ENCODE measurements at regions not wholly inside any gene's neighbourhood (a gene's known extent, or its start where the extent isn't known, plus 50 kb on each side); places are given as distances from the start of the nearest gene placed in this dataset.

GRCh38 chr13:21831654-21832324, 160.9 kb downstream of the FGF9 start (continued):
- TF ChIP-seq RBM15 (IDR thresholded peaks at IDR 0.05; ENCODE audit: insufficient read depth, low read length) (no peak), NFYB (IDR thresholded peaks at IDR 0.05; ENCODE audit: extremely low read depth, insufficient read length) (no peak), JUND (IDR thresholded peaks at IDR 0.05; ENCODE audit: borderline replicate concordance, low read depth, low read length) (no peak), JUND (tag; IDR thresholded peaks at IDR 0.05; ENCODE audit: borderline replicate concordance, low read depth, low read length) (no peak), TBL1XR1 (IDR thresholded peaks at IDR 0.05; ENCODE audit: low read length in 2 of 2) (no peak), ZNF785 (CRISPR knock-in tag; IDR thresholded peaks at IDR 0.05) (no peak), MYBL2 (IDR thresholded peaks at IDR 0.05; ENCODE audit: low read depth) (no peak), MYBL2 (CRISPR knock-in tag; IDR thresholded peaks at IDR 0.05; ENCODE audit: borderline replicate concordance) (no peak), KAT8 (IDR thresholded peaks at IDR 0.05; ENCODE audit: low read depth) (no peak)
- TF ChIP-seq, protein P1, sequence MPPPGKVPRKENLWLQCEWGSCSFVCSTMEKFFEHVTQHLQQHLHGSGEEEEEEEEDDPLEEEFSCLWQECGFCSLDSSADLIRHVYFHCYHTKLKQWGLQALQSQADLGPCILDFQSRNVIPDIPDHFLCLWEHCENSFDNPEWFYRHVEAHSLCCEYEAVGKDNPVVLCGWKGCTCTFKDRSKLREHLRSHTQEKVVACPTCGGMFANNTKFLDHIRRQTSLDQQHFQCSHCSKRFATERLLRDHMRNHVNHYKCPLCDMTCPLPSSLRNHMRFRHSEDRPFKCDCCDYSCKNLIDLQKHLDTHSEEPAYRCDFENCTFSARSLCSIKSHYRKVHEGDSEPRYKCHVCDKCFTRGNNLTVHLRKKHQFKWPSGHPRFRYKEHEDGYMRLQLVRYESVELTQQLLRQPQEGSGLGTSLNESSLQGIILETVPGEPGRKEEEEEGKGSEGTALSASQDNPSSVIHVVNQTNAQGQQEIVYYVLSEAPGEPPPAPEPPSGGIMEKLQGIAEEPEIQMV (tag; conservative IDR thresholded peaks at IDR 0.05; ENCODE audit: low read depth) = no peak

GRCh38 chr13:21833921-21834320, 163.0 kb downstream of the FGF9 start:
- BruUV-seq (replicated peaks) = no TSS peak
- no peaks in the 10 kb centered on the region for H3K9me1 ChIP-seq (ENCODE audit: control insufficient read depth, insufficient read depth, low read length)
- H4K20me1 ChIP-seq (replicated peaks; ENCODE audit: control insufficient read depth, insufficient read depth, low read length) = no peaks in the 10 kb centered on the region
- no peak overlapping the region for H3K4me2 ChIP-seq (ENCODE audit: insufficient read depth, low read length)
- H3K4me1 ChIP-seq (replicated peaks in 1 of 2; ENCODE audit: control insufficient read depth in 2 of 2, insufficient read depth in 2 of 2, low read length in 2 of 2) = no peaks in the 10 kb centered on the region
- 1% methylated on average over 8 of the region's 9 CpGs for WGBS (ENCODE audit: insufficient coverage, low coverage, missing lambda C conversion rate)
- no peak for ATAC-seq
- H3K27me3 ChIP-seq (ENCODE audit: control insufficient read depth in 2 of 2, insufficient read depth in 2 of 2, low read length in 2 of 2) = no peaks in the 10 kb centered on the region
- H2AFZ ChIP-seq (ENCODE audit: low read depth, low read length) = no peak overlapping the region
- H3K9ac ChIP-seq (ENCODE audit: insufficient read depth in 1 of 2, low read depth in 2 of 2, low read length in 2 of 2) = no peak overlapping the region
- intact Hi-C loops (cut with micrococcal nuclease) (no loop called here), in situ Hi-C loops (cut with MboI) (no loop called here)
- H3K27ac ChIP-seq (ENCODE audit: extremely low read depth, low read depth, low read length) = no peak overlapping the region
- no peak overlapping the region for H3K4me3 ChIP-seq
- POLR2A ChIA-PET = no interaction called here
- no peak for FAIRE-seq
- CTCF ChIA-PET (ENCODE audit: low intra/inter-chr PET ratio) = no interaction called here
- H3K79me2 ChIP-seq (ENCODE audit: control insufficient read depth, insufficient read depth, low read length) = no peaks in the 10 kb centered on the region
- no peaks in the 10 kb centered on the region; the same call in 1 of the 2 replicates for H3K9me3 ChIP-seq (replicated peaks; ENCODE audit: control insufficient read depth, insufficient read depth, low read depth, low read length)
- H3K36me3 ChIP-seq (ENCODE audit: control insufficient read depth, insufficient read depth, low read length) = no peaks in the 10 kb centered on the region
- no peak for DNase-seq (ENCODE audit: extremely low read depth in 1 of 4, low spot score in 3 of 4)
- TF ChIP-seq MEIS2 (IDR thresholded peaks at IDR 0.05; ENCODE audit: partially characterized antibody) (no peak), GTF2A2 (tag; IDR thresholded peaks at IDR 0.05) (no peak), NBN (IDR thresholded peaks at IDR 0.05; ENCODE audit: low read depth) (no peak), WHSC1 (IDR thresholded peaks at IDR 0.05; ENCODE audit: low read length) (no peak), KDM2B (CRISPR knock-in tag; IDR thresholded peaks at IDR 0.05) (no peak), NCOA6 (IDR thresholded peaks at IDR 0.05) (no peak), FOXK1 (CRISPR knock-in tag; IDR thresholded peaks at IDR 0.05; ENCODE audit: borderline replicate concordance) (no peak), SMARCE1 (IDR thresholded peaks at IDR 0.05) (no peak), RB1 (IDR thresholded peaks at IDR 0.05; ENCODE audit: low read depth) (no peak), CGGBP1 (CRISPR knock-in tag; IDR thresholded peaks at IDR 0.05) (no peak), ERF (CRISPR knock-in tag; IDR thresholded peaks at IDR 0.05) (no peak), ZNF263 (CRISPR knock-in tag; IDR thresholded peaks at IDR 0.05; ENCODE audit: borderline replicate concordance) (no peak), FIP1L1 (IDR thresholded peaks at IDR 0.05; ENCODE audit: low read depth, low read length, poor library complexity, severe bottlenecking) (no peak), CBFA2T2 (conservative IDR thresholded peaks at IDR 0.05) (no peak)
